ENCODE measurements at regions not wholly inside any gene's neighbourhood (a gene's known extent, or its start where the extent isn't known, plus 50 kb on each side); places are given as distances from the start of the nearest gene placed in this dataset.
A peak's percentile ranks its signal among the peaks of the same experiment; 100 is the strongest.
"Not testable (repeated sequence)": the region's sequence is repeated elsewhere in the genome, so short reads cannot be mapped to it uniquely, and the experiment has no call there.

GRCh38 chr17:63019138-63019873, 53.3 kb downstream of the TANC2 start:
- DNase-seq: no peak

GRCh38 chr17:63022567-63022966, 56.5 kb downstream of the TANC2 start:
- DNase-seq: no peak

- no peak for DNase-seq
These were observed 57.0 kb downstream of the TANC2 start for GRCh38 chr17:63023049-63023448.

- no peak for DNase-seq
These were observed 58.2 kb downstream of the TANC2 start for GRCh38 chr17:63024201-63024600.

- DNase-seq: no peak
These were observed 58.7 kb downstream of the TANC2 start for GRCh38 chr17:63024716-63025115.

GRCh38 chr17:63025637-63026036, 59.6 kb downstream of the TANC2 start:
- not testable (repeated sequence) for DNase-seq

GRCh38 chr17:63029541-63029940, 63.5 kb downstream of the TANC2 start:
- DNase-seq: no peak

GRCh38 chr17:63032142-63032541, 66.1 kb downstream of the TANC2 start:
- DNase-seq: no peak

- no peak for DNase-seq
These were observed 67.1 kb downstream of the TANC2 start for GRCh38 chr17:63033142-63033541.

GRCh38 chr17:63035271-63035670, 69.2 kb downstream of the TANC2 start:
- DNase-seq: no peak

GRCh38 chr17:63035695-63036094, 69.7 kb downstream of the TANC2 start:
- no peak for DNase-seq

GRCh38 chr17:63039342-63039741, 73.3 kb downstream of the TANC2 start:
- peak; percentile 79 for DNase-seq

- DNase-seq: peak; percentile 75
These were observed 74.0 kb downstream of the TANC2 start for GRCh38 chr17:63039899-63040602.

GRCh38 chr17:63040816-63041215, 74.8 kb downstream of the TANC2 start:
- DNase-seq: no peak

- DNase-seq: peak; percentile 53
These were observed 75.2 kb downstream of the TANC2 start for GRCh38 chr17:63041251-63041650.

- DNase-seq: peak; percentile 76
These were observed 75.7 kb downstream of the TANC2 start for GRCh38 chr17:63041722-63042121.

- peak; percentile 67 for DNase-seq
These were observed 76.3 kb downstream of the TANC2 start for GRCh38 chr17:63042256-63042812.

GRCh38 chr17:63057560-63057959, 91.5 kb downstream of the TANC2 start:
- not testable (repeated sequence) for DNase-seq

- DNase-seq: no peak
These were observed 100.3 kb downstream of the TANC2 start for GRCh38 chr17:63066158-63066813.

GRCh38 chr17:63069245-63069644, 103.2 kb downstream of the TANC2 start:
- no peak for DNase-seq

- DNase-seq: no peak
These were observed 104.0 kb downstream of the TANC2 start for GRCh38 chr17:63070031-63070430.

GRCh38 chr17:63071797-63072196, 105.8 kb downstream of the TANC2 start:
- DNase-seq: no peak

- no peak for DNase-seq
These were observed 109.9 kb downstream of the TANC2 start for GRCh38 chr17:63075969-63076368.

- DNase-seq: no peak
These were observed 112.7 kb downstream of the TANC2 start for GRCh38 chr17:63078707-63079106.
